Spleen (tissue), 11 donors: ENCODE measurements at regions not wholly inside any gene's neighbourhood (a gene's known extent, or its start where the extent isn't known, plus 50 kb on each side); places are given as distances from the start of the nearest gene placed in this dataset.

ENCODE experiments used
- DNase-seq: peaks from one replicate; pipeline ENCODE4 v3.0.0-alpha.2; 2020
- H3K27ac ChIP-seq, 8 donors: fragments of 200-600 bp; sonication (generic) in 7 of 8; 1 replicate in 4 of 8; 2 replicates in 4 of 8; pipeline versions ENCODE4 v1.5.0 to v1.8.0; 2016 to 2021; ENCODE audit warnings: inconsistent platforms in 4 of 8, mild to moderate bottlenecking in 4 of 8, moderate library complexity in 1 of 8
- H3K27me3 ChIP-seq, 7 donors: fragments of 200-600 bp; sonication (generic) in 6 of 7; replicated peaks in 1 of 7; 1 replicate in 4 of 7; 2 replicates in 3 of 7; pipeline versions ENCODE4 v1.5.0 to v1.8.0; 2016 to 2021; ENCODE audit warnings: inconsistent platforms in 3 of 7, mild to moderate bottlenecking in 1 of 7
- H3K36me3 ChIP-seq, 6 donors: fragments of 200-600 bp; sonication (generic) in 5 of 6; 1 replicate in 4 of 6; 2 replicates in 2 of 6; pipeline versions ENCODE4 v1.5.0 to v1.8.0; 2016 to 2021; ENCODE audit warnings: inconsistent platforms in 2 of 6
- H3K4me1 ChIP-seq, 6 donors: fragments of 200-600 bp; sonication (generic) in 5 of 6; 1 replicate in 3 of 6; 2 replicates in 3 of 6; pipeline versions ENCODE4 v1.5.0 to v1.8.0; 2016 to 2021; ENCODE audit warnings: inconsistent platforms in 3 of 6
- H3K4me3 ChIP-seq, 8 donors: fragments of 200-600 bp; sonication (generic) in 7 of 8; 1 replicate in 4 of 8; 2 replicates in 4 of 8; pipeline versions ENCODE4 v1.5.0 to v1.8.0; 2016 to 2021; ENCODE audit warnings: inconsistent platforms in 4 of 8, mild to moderate bottlenecking in 4 of 8, moderate library complexity in 2 of 8
- H3K9me3 ChIP-seq, 8 donors: fragments of 200-600 bp; sonication (generic) in 7 of 8; 1 replicate in 4 of 8; 2 replicates in 4 of 8; pipeline versions ENCODE4 v1.5.0 to v1.8.0; 2016 to 2021; ENCODE audit warnings: inconsistent platforms in 4 of 8
- CTCF ChIP-seq, 11 experiments: fragments of 200-600 bp in 7 of 11; fragments of 450-650 bp in 4 of 11; sonication (generic) in 4 of 11; IDR thresholded peaks in 8 of 11; conservative IDR thresholded peaks in 3 of 11; 1 replicate in 7 of 11; 2 replicates in 4 of 11; pipeline versions ENCODE4 v1.4.0 to v1.8.0; 2016 to 2021; ENCODE audit warnings: antibody characterized with exemption in 11 of 11, inconsistent platforms in 4 of 11, mild to moderate bottlenecking in 1 of 11
- POLR2A ChIP-seq, 3 donors: fragments of 450-650 bp; IDR thresholded peaks; one replicate each; pipeline ENCODE4 v1.5.1; 2017; ENCODE audit warnings: antibody characterized with exemption in 3 of 3, mild to moderate bottlenecking in 1 of 3
- POLR2AphosphoS5 ChIP-seq, 3 donors: sonication (generic); formaldehyde crosslinking; IDR thresholded peaks; one replicate each; pipeline ENCODE4 v1.5.1; 2017; ENCODE audit warnings: antibody characterized with exemption in 3 of 3
- WGBS, 5 donors: extraction: QIAGEN DNeasy Blood & Tissue Kit in 3 of 5; methylation state at CpG; one replicate each; pipeline versions ENCODE4 v1.1.5 to v1.1.7; 2013 to 2018; 5-methylcytosine and 5-hydroxymethylcytosine counted together
- intact Hi-C: fragments of 100-400 bp; cut with DNase I; formaldehyde crosslinking; loops from one replicate; pipeline ENCODE4 v1.15.0; 2023; ENCODE audit warnings: low total_unique reads
- donor health status: healthy with polysubstance abuse.
- donor health status: DM: no; HTN: no; CAD: no; lungs with moderate emphysema.
- donor health status: DM: no; HTN: no; CAD: no.
- donor health status: Bipolar disorder and iron deficiency.
- donor health status: healthy.
- donor health status: DM: no; HTN: no; CAD: no.
- donor health status: DM: yes; HTN: yes; CAD: no.

GRCh38 chr16:79360267-79360666 is 240.3 kb downstream of the MAF start:
- Histone ChIP-seq H3K27ac (no peak overlapping the region), H3K4me3 (no peak overlapping the region), H3K4me1 (no peaks in the 10 kb centered on the region), H3K9me3 (no peaks in the 10 kb centered on the region), H3K36me3 (no peaks in the 10 kb centered on the region), H3K27me3 (peaks cover 0 to 4% (median 0%) of the 10 kb centered on the region in 7 donors)
- no peak for DNase-seq
- TF ChIP-seq POLR2AphosphoS5 (IDR thresholded peaks at IDR 0.05) (no peak), POLR2A (IDR thresholded peaks at IDR 0.05) (no peak), CTCF (IDR thresholded peaks at IDR 0.05 in 8 of 11, conservative IDR thresholded peaks at IDR 0.05 in 3 of 11) (no peak)
- 76 to 90% (median 85%) methylated on average over 2 of the region's 2 CpGs for WGBS, 5 donors
- intact Hi-C loops, result no loop called here

DNA sequence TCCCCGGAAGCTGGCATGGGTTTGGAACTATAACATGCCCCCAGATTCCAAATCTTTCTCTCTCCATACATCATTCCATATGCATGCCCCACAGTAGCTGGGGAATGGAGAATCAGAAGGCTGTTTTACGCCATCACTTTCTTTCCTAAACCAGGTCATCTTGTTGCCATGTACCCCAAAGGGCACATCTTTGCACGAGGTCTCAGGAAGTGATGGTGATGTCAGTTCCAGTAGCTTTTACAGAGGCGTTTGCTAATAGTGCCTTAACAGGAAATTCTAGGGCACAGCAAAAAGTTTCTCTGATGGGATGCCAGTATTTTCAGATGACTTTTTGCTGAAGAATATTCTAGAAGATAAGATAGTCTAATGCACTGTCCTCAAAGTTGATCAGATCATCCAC is 241.5 kb downstream of the MAF start:
- intact Hi-C loops, result no loop called here
- H3K27me3 ChIP-seq, result peaks cover 0 to 4% (median 0%) of the 10 kb centered on the region in 7 donors
- H3K27ac ChIP-seq, result no peak overlapping the region
- 49 to 65% (median 58%) methylated on average over 4 of the region's 4 CpGs for WGBS, 5 donors
- H3K9me3 ChIP-seq, result no peaks in the 10 kb centered on the region
- H3K4me1 ChIP-seq, result no peaks in the 10 kb centered on the region
- no peak for DNase-seq
- no peak overlapping the region for H3K4me3 ChIP-seq
- H3K36me3 ChIP-seq, result no peaks in the 10 kb centered on the region
- TF ChIP-seq POLR2AphosphoS5 (IDR thresholded peaks at IDR 0.05), result no peak
- no peak for TF ChIP-seq CTCF (IDR thresholded peaks at IDR 0.05 in 8 of 11, conservative IDR thresholded peaks at IDR 0.05 in 3 of 11)
- no peak for TF ChIP-seq POLR2A (IDR thresholded peaks at IDR 0.05)

DNA sequence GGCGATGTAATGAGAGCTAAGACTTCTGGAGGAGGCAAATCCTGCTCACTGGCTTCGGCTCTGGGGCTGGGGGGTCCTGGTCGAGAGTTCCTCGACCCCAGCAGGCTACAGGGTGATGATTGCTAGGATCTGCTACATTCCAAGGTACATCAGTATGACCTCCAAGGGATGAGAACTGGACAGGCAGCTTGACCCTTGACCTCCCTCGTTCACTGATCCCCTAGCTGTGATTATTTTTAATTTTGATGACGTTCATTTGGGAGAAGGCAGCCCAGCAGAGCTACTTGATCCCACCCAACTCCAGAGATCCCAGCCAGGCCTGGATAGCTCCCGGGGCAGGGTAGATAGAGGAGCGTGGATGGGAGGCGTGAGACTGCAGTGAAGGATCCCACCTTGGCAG is 242.3 kb downstream of the MAF start:
- intact Hi-C loops, result no loop called here
- TF ChIP-seq POLR2A (IDR thresholded peaks at IDR 0.05) (no peak), CTCF (IDR thresholded peaks at IDR 0.05 in 8 of 11, conservative IDR thresholded peaks at IDR 0.05 in 3 of 11) (no peak), POLR2AphosphoS5 (IDR thresholded peaks at IDR 0.05) (no peak)
- Histone ChIP-seq H3K4me1 (no peaks in the 10 kb centered on the region), H3K9me3 (no peaks in the 10 kb centered on the region), H3K27me3 (peaks cover 0 to 4% (median 0%) of the 10 kb centered on the region in 7 donors), H3K27ac (no peak overlapping the region), H3K36me3 (no peaks in the 10 kb centered on the region), H3K4me3 (no peak overlapping the region)
- 87 to 90% (median 89%) methylated on average over 9 of the region's 9 CpGs for WGBS, 5 donors
- no peak for DNase-seq

DNA sequence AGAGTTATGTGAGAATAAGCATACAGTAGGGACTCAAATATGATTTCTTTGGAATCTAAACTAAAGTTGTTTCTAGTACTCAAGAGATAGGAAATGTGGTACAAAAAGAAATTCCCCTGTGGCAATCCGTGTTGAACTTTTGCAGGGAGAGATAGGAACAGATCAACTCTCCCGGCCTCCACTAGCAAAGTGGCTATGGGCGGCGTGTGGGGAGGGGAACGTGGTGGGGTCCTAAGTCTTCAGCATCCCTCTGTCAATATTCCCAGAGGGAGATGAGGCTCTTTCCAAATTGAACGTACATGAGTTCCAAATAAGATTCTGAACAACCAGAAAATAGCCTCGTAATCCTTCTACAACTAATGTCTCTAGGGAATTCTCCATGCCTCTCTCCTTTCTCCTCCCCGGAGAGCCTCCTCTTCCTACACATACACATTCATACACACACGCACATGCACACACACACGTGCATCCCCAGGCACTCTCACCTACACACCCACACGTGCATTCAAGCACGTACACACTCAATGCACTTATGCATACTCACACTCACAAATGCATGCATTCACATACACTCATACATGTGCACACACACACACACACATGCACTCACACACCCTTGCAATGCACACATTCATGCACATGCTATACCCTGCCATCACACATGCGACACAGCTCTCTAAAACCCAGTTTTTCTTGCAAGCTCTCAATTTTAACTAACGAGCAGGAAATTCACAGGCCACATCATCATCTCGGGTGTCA is 244.8 kb downstream of the MAF start:
- Histone ChIP-seq H3K27ac (no peak overlapping the region), H3K27me3 (peaks cover 0 to 4% (median 0%) of the 10 kb centered on the region in 7 donors), H3K9me3 (no peaks in the 10 kb centered on the region), H3K4me1 (peaks cover 0 to 3% (median 0%) of the 10 kb centered on the region in 6 donors), H3K36me3 (no peaks in the 10 kb centered on the region), H3K4me3 (no peak overlapping the region)
- no peak for DNase-seq
- WGBS, 5 donors, result 85 to 93% (median 86%) methylated on average over 15 of the region's 15 CpGs
- no peak for TF ChIP-seq CTCF (IDR thresholded peaks at IDR 0.05 in 8 of 11, conservative IDR thresholded peaks at IDR 0.05 in 3 of 11)
- TF ChIP-seq POLR2AphosphoS5 (IDR thresholded peaks at IDR 0.05), result no peak
- TF ChIP-seq POLR2A (IDR thresholded peaks at IDR 0.05), result no peak
- intact Hi-C loops, result no loop called here
